PC-3 (cell line): ENCODE measurements at regions not wholly inside any gene's neighbourhood (a gene's known extent, or its start where the extent isn't known, plus 50 kb on each side); places are given as distances from the start of the nearest gene placed in this dataset.

Source experiments
- ATAC-seq: fragments of 200-7000 bp; cut with Tn5 transposase; 2 replicates; pipeline ENCODE4 v1.9.1; 2020; ENCODE audit warnings: mild to moderate bottlenecking, moderate library complexity
- BruUV-seq: library from RNA; stranded (reverse); fragments of 400-500 nt; replicated peaks from 2 replicates; lab custom pipeline; 2021; lab: Mats Ljungman, UMichigan
- CTCF ChIA-PET: fragments of 300-600 bp; sonication (Branson Sonifier 250); formaldehyde crosslinking; loops from one replicate; lab custom pipeline; 2022; ENCODE audit warnings: antibody characterized with exemption; lab: Charles Lee
- POLR2A ChIA-PET: fragments of 300-600 bp; sonication (Branson Sonifier 250); formaldehyde crosslinking; loops from one replicate; lab custom pipeline; 2022; ENCODE audit warnings: antibody characterized with exemption; ENCODE audit not compliant: unreplicated experiment; lab: Charles Lee
- DNase-seq: peaks from one replicate; pipeline ENCODE4 v3.0.0-alpha.2; 2015
- H2AFZ ChIP-seq: fragments of 300-600 bp; sonication (generic); 2 replicates; pipeline ENCODE4 v1.6.0; 2016; ENCODE audit warnings: antibody characterized with exemption, low read length
- H3F3A ChIP-seq: fragments of 300-600 bp; sonication (generic); one replicate; pipeline ENCODE4 v1.6.0; 2017; ENCODE audit warnings: antibody characterized with exemption, low read length, control low read depth, mild to moderate bottlenecking; ENCODE audit not compliant: unreplicated experiment
- H3K27ac ChIP-seq: fragments of 300-600 bp; sonication (generic); 2 replicates; pipeline ENCODE4 v1.5.1; 2016; ENCODE audit warnings: mild to moderate bottlenecking, low read length
- H3K27me3 ChIP-seq: fragments of 300-600 bp; sonication (generic); 2 replicates; pipeline ENCODE4 v1.6.1; 2016; ENCODE audit warnings: low read length, mixed read lengths
- H3K36me3 ChIP-seq: fragments of 300-600 bp; sonication (generic); 2 replicates; pipeline ENCODE4 v1.6.1; 2016; ENCODE audit warnings: low read depth, mixed run types, low read length, mixed read lengths
- H3K4me1 ChIP-seq: fragments of 300-600 bp; sonication (generic); 2 replicates; pipeline ENCODE4 v1.5.1; 2016; ENCODE audit warnings: low read length; ENCODE audit not compliant: insufficient read depth
- H3K4me2 ChIP-seq: fragments of 300-600 bp; sonication (generic); 2 replicates; pipeline ENCODE4 v1.6.0; 2016; ENCODE audit warnings: low read length
- H3K4me3 ChIP-seq: fragments of 300-600 bp; sonication (generic); 2 replicates; pipeline ENCODE4 v1.5.1; 2016; ENCODE audit warnings: mild to moderate bottlenecking, low read length, mixed read lengths
- H3K79me2 ChIP-seq: fragments of 300-600 bp; sonication (generic); 2 replicates; pipeline ENCODE4 v1.6.1; 2017; ENCODE audit warnings: low read length, mixed read lengths
- H3K9ac ChIP-seq: fragments of 300-600 bp; sonication (generic); 2 replicates; pipeline ENCODE4 v1.6.0; 2016; ENCODE audit warnings: mild to moderate bottlenecking, low read length
- H3K9me2 ChIP-seq: fragments of 300-600 bp; sonication (generic); replicated peaks from 2 replicates; pipeline ENCODE4 v1.6.1; 2016; ENCODE audit warnings: mixed run types, low read length, mixed read lengths
- H3K9me3 ChIP-seq: fragments of 300-600 bp; sonication (generic); 2 replicates; pipeline ENCODE4 v1.6.1; 2016; ENCODE audit warnings: low read length, mixed read lengths
- H4K20me1 ChIP-seq: fragments of 300-600 bp; sonication (generic); 2 replicates; pipeline ENCODE4 v1.6.1; 2016; ENCODE audit warnings: low read length, mixed read lengths
- CTCF ChIP-seq: fragments of 300-600 bp; sonication (generic); conservative IDR thresholded peaks from 2 replicates; pipeline ENCODE4 v1.5.1; 2017; ENCODE audit warnings: antibody characterized with exemption, low read depth, mild to moderate bottlenecking, low read length
- EZH2 ChIP-seq: fragments of 300-600 bp; sonication (generic); IDR thresholded peaks from one replicate; pipeline ENCODE4 v1.6.1; 2017; ENCODE audit warnings: antibody characterized with exemption, mild to moderate bottlenecking, low read length; ENCODE audit not compliant: unreplicated experiment
- EZH2phosphoT487 ChIP-seq: fragments of 300-600 bp; sonication (generic); IDR thresholded peaks from 2 replicates; pipeline ENCODE4 v1.6.1; 2018; ENCODE audit warnings: mild to moderate bottlenecking, antibody characterized with exemption, low read length, borderline replicate concordance
- intact Hi-C: fragments of 100-400 bp; cut with micrococcal nuclease; formaldehyde crosslinking; loops from 2 replicates; pipeline ENCODE4 v1.9.0; 2023

GRCh38 chr18:68445668-68446426 is 269.1 kb downstream of the TMX3 start:
- ATAC-seq (no peak), DNase-seq (no peak)
- ChIA-PET CTCF (no interaction called here), POLR2A (no interaction called here)
- intact Hi-C loops, result no loop called here
- Histone ChIP-seq H3K9me2 (no peaks in the 10 kb centered on the region), H3K27me3 (no peaks in the 10 kb centered on the region), H2AFZ (no peak overlapping the region), H3F3A (no peaks in the 10 kb centered on the region), H3K79me2 (no peaks in the 10 kb centered on the region), H3K4me3 (no peak overlapping the region), H3K4me1 (peaks cover 33% of the 10 kb centered on the region), H3K27ac (no peak overlapping the region), H3K9ac (no peak overlapping the region), H4K20me1 (no peaks in the 10 kb centered on the region), H3K4me2 (no peak overlapping the region), H3K36me3 (no peaks in the 10 kb centered on the region), H3K9me3 (no peaks in the 10 kb centered on the region)
- no peak for TF ChIP-seq EZH2phosphoT487
- no peak for TF ChIP-seq EZH2
- TF ChIP-seq CTCF, result no peak
- no TSS peak for BruUV-seq

DNA sequence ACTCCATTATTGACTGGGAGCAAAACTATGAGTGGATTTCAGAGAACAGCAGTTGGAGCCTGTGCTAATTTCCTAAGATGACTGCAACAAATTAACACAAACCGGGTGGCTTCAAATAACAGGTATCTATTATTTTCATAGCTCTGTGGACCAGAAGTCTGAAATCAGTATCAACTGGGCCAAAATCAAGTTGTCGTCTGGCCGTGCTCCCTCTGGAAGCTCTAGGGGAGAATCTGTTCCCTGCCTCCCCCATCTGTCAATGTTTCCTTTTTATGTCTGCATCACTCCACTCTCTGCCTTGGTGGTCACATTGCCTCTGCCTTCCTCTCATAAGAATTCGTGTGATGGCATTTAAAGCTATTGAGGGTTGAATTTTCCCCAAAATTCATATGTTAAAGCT is 269.8 kb downstream of the TMX3 start:
- POLR2A ChIA-PET, result no interaction called here
- intact Hi-C loops, result no loop called here
- ATAC-seq, result no peak

More for the DNA sequence above, 269.8 kb downstream of the TMX3 start:
- Histone ChIP-seq H3K4me1 (peaks cover 32% of the 10 kb centered on the region), H4K20me1 (no peaks in the 10 kb centered on the region), H3K27ac (no peak overlapping the region), H2AFZ (no peak overlapping the region), H3K27me3 (no peaks in the 10 kb centered on the region), H3K36me3 (no peaks in the 10 kb centered on the region), H3K79me2 (no peaks in the 10 kb centered on the region), H3K4me3 (no peak overlapping the region), H3K9me3 (no peaks in the 10 kb centered on the region), H3K9me2 (no peaks in the 10 kb centered on the region), H3K9ac (no peak overlapping the region), H3K4me2 (no peak overlapping the region), H3F3A (no peaks in the 10 kb centered on the region)
- no peak for TF ChIP-seq CTCF
- TF ChIP-seq EZH2phosphoT487, result no peak
- no peak for TF ChIP-seq EZH2
- CTCF ChIA-PET, result no interaction called here
- no peak for DNase-seq
- BruUV-seq, result no TSS peak
